Uterus (tissue), 2 donors: ENCODE measurements at regions not wholly inside any gene's neighbourhood (a gene's known extent, or its start where the extent isn't known, plus 50 kb on each side); places are given as distances from the start of the nearest gene placed in this dataset.

Experiments
- POLR2A ChIP-seq, 2 donors: fragments of 450-650 bp; IDR thresholded peaks; one replicate each; pipeline ENCODE4 v1.6.1; 2016; ENCODE audit warnings: antibody characterized with exemption in 2 of 2, mild to moderate bottlenecking in 1 of 2, moderate library complexity in 1 of 2
- TF ChIP-seq, protein P1 (sequence below), 4 experiments: fragments of 200-600 bp in 2 of 4; fragments of 450-650 bp in 2 of 4; sonication (generic) in 2 of 4; IDR thresholded peaks; one replicate each; pipeline ENCODE4 v1.5.1; 2016 to 2019; ENCODE audit warnings: antibody characterized with exemption in 4 of 4, mild to moderate bottlenecking in 2 of 4, moderate library complexity in 1 of 4

DNA sequence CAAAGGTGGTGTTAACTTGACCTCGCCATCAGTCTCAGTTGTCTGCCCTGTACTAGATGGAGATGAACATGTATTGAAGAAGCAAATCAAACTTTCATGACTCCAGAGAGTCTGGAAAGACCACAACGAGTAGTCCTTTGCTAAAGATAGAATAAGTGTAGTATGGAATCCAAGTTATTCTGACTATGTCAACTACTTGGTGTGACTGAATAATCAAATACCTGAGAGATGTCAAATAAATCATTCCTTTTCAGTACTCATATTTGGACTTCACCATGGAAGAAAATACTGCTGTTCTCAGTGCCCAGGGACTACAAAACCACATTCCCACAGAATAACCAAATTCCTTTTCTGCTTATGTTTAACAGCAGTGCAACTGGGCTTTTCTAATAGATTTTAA lies 161.2 kb upstream of the SPRY1 start:
- TF ChIP-seq, protein P1, sequence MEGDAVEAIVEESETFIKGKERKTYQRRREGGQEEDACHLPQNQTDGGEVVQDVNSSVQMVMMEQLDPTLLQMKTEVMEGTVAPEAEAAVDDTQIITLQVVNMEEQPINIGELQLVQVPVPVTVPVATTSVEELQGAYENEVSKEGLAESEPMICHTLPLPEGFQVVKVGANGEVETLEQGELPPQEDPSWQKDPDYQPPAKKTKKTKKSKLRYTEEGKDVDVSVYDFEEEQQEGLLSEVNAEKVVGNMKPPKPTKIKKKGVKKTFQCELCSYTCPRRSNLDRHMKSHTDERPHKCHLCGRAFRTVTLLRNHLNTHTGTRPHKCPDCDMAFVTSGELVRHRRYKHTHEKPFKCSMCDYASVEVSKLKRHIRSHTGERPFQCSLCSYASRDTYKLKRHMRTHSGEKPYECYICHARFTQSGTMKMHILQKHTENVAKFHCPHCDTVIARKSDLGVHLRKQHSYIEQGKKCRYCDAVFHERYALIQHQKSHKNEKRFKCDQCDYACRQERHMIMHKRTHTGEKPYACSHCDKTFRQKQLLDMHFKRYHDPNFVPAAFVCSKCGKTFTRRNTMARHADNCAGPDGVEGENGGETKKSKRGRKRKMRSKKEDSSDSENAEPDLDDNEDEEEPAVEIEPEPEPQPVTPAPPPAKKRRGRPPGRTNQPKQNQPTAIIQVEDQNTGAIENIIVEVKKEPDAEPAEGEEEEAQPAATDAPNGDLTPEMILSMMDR (IDR thresholded peaks at IDR 0.05), result no peak
- no peak for TF ChIP-seq POLR2A (IDR thresholded peaks at IDR 0.05)
